NCI-H2196 (cell line): ENCODE measurements at regions not wholly inside any gene's neighbourhood (a gene's known extent, or its start where the extent isn't known, plus 50 kb on each side); places are given as distances from the start of the nearest gene placed in this dataset.
"Not testable (repeated sequence)": the region's sequence is repeated elsewhere in the genome, so short reads cannot be mapped to it uniquely, and the experiment has no call there.

Experiments
- DNase-seq: peaks from one replicate; lab custom pipeline; 2025; ENCODE audit not compliant: unreplicated experiment; lab: John Stamatoyannopoulos, UW

GRCh38 chr6:167407239-167408064, 82.6 kb downstream of the TTLL2 start:
- no peak for DNase-seq

GRCh38 chr6:167408235-167408869, 83.5 kb downstream of the TTLL2 start:
- no peak for DNase-seq

GRCh38 chr6:167409079-167409478, 84.2 kb downstream of the TTLL2 start:
- DNase-seq = no peak

GRCh38 chr6:167409694-167410093, 84.8 kb downstream of the TTLL2 start:
- DNase-seq = no peak

GRCh38 chr6:167410462-167410861, 85.6 kb downstream of the TTLL2 start:
- no peak for DNase-seq

DNA sequence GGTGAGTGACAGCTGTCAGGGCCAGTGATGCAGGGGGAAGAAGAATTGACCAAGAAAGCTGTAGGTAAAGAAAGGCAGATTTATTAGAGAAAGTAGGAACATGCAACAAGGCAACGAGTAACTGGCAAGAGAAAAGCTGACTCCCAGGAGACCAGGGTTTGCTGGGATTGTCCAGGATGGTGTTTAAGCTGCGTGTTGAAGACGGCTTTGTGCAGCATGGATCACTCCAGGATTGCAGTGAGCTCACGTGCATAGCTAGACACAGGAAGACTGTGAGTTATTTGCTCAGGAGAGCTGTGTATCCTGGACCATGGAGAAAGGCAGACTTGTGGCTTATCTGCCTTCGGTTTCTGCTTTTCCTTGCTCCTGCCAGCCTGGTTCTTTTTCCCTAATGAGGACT, 87.6 kb downstream of the TTLL2 start:
- DNase-seq = no peak

- no peak for DNase-seq
Measured at GRCh38 chr6:167415441-167415961, 90.6 kb downstream of the TTLL2 start.

DNA sequence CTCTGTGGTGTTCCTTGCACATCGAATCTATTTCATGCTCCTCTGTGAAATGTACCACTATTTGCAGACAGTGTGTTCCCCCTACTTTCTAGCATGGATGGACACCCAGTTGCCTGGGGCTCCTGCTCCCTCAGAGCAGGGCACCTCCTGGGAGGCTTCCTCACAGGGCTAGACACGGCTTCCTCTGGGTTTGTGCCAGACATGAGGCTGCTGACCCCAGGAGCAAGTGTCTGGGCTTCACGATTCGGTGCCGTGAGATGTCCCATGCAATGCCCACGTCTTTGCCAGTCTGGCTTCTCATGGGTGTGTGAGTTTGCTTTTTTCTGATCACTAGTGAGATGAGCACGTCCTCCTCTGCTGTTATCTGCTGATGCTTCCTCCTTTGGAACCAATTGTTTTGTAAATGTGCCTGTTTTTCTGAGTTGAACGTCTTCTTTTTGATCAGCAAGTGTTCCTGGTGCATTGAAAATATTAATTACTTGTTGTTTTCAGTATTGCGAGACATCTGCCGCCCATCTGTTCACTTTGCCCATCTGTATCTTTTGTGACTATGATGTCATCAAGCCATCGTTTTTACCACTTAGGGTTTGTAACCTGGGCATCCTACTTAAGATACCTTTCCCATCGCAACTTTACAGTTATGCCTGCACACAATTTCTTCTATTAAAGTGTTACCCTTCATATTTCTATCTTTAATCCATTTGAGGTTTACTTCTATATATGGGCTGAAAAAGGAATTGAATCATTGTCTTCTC, 92.0 kb downstream of the TTLL2 start:
- DNase-seq = no peak

- DNase-seq = no peak
Measured at GRCh38 chr6:167420177-167420576, 95.3 kb downstream of the TTLL2 start.

GRCh38 chr6:167420858-167421766, 96.2 kb downstream of the TTLL2 start:
- no peak for DNase-seq

DNA sequence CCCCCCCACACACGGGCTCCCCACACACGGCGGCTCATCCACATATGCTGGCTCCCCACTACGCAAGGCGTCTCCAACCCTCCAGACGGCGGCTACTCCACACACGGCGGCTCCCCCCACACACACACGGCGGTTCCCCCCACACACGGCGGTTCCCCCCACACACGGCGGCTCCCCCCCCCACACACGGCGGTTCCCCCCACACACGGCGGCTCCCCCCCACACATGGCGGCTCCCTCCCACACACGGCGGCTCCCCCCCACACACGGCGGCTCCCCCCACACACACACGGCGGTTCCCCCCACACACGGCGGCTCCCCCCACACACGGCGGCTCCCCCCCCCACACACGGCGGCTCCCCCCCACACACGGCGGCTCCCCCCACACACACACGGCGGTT, 97.1 kb downstream of the TTLL2 start:
- not testable (repeated sequence) for DNase-seq

GRCh38 chr6:167422934-167423333, 98.0 kb downstream of the TTLL2 start:
- no peak for DNase-seq

DNA sequence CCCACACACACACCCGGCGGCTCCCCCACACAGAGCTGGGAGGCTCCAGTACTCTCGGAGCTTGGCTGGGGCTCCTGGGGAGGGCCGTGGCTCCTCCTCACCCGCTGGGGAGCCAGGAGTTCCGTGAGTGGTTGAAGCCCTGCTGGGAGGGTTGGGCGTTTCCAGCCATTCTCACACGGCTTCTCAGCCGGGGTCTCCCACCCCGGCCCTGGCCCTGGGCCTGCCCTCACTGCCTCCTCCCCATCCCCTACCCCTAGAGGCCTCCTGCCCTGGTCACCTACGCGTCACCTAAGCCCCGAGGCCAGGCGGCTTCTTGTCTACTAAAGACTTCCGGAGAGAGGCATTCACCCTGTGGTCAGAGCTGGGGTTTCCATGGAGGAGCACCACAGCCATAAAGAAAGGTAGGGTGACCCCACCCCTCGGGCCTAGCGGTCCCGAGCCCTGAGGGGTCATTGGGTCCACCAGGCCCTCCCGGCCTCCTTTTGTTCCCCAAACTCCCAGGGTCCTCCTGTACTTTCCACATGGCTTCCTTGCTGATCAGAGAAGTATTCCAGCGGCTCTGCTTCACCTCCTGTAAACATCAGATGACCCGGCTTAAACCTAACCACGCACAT, 99.3 kb downstream of the TTLL2 start:
- DNase-seq = no peak

DNA sequence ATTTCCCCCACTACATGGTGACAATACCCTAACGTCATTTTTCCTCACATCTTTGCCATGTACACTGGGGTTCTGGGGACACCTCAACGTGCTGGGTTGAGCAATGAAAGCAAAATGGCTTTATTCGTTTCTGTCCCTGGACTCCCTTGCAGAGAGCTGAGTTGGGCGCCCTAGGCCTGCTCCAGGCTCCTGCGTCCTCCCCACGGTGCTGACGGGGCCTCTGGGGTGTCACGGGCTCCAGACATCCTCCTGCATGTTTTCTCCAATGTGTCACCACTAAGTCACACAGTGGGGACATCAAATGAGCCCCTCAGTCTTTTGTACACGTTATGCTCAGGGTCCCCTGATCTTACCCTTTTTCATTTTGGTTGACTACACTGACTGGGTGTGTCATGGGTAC, 99.8 kb downstream of the TTLL2 start:
- no peak for DNase-seq

GRCh38 chr6:167426084-167426483, 101.2 kb downstream of the TTLL2 start:
- no peak for DNase-seq

GRCh38 chr6:167426651-167427050, 101.8 kb downstream of the TTLL2 start:
- DNase-seq = no peak

- no peak for DNase-seq
Measured at GRCh38 chr6:167428664-167429333, 103.9 kb downstream of the TTLL2 start.

DNA sequence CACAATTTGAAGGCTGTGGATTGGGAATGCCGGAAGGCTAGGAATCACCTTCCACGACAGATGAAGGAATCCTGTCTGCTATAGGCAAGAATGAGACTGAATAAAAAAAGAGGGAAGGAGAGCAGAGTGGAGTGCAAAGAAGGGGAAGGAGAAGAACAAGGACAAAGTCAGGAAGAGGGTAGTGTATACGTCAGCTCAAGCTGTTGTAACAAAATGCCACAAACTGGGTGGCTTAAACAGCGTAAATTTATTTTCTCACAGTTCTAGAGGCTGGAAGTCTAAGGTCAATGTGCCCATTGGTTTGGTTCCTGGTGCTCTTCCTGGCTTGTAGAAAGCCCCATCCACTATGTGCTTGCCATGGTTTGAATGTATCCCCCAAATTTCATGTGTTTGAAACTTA, 104.5 kb downstream of the TTLL2 start:
- DNase-seq = no peak

GRCh38 chr6:167435209-167435728, 110.4 kb downstream of the TTLL2 start:
- no peak for DNase-seq
